Spleen (tissue), 11 donors: ENCODE measurements at regions not wholly inside any gene's neighbourhood (a gene's known extent, or its start where the extent isn't known, plus 50 kb on each side); places are given as distances from the start of the nearest gene placed in this dataset.

ENCODE experiments used
- DNase-seq: peaks from one replicate; pipeline ENCODE4 v3.0.0-alpha.2; 2020
- H3K27ac ChIP-seq, 8 donors: fragments of 200-600 bp; sonication (generic) in 7 of 8; 1 replicate in 4 of 8; 2 replicates in 4 of 8; pipeline versions ENCODE4 v1.5.0 to v1.8.0; 2016 to 2021; ENCODE audit warnings: inconsistent platforms in 4 of 8, mild to moderate bottlenecking in 4 of 8, moderate library complexity in 1 of 8
- H3K27me3 ChIP-seq, 7 donors: fragments of 200-600 bp; sonication (generic) in 6 of 7; replicated peaks in 1 of 7; 1 replicate in 4 of 7; 2 replicates in 3 of 7; pipeline versions ENCODE4 v1.5.0 to v1.8.0; 2016 to 2021; ENCODE audit warnings: inconsistent platforms in 3 of 7, mild to moderate bottlenecking in 1 of 7
- H3K36me3 ChIP-seq, 6 donors: fragments of 200-600 bp; sonication (generic) in 5 of 6; 1 replicate in 4 of 6; 2 replicates in 2 of 6; pipeline versions ENCODE4 v1.5.0 to v1.8.0; 2016 to 2021; ENCODE audit warnings: inconsistent platforms in 2 of 6
- H3K4me1 ChIP-seq, 6 donors: fragments of 200-600 bp; sonication (generic) in 5 of 6; 1 replicate in 3 of 6; 2 replicates in 3 of 6; pipeline versions ENCODE4 v1.5.0 to v1.8.0; 2016 to 2021; ENCODE audit warnings: inconsistent platforms in 3 of 6
- H3K4me3 ChIP-seq, 8 donors: fragments of 200-600 bp; sonication (generic) in 7 of 8; 1 replicate in 4 of 8; 2 replicates in 4 of 8; pipeline versions ENCODE4 v1.5.0 to v1.8.0; 2016 to 2021; ENCODE audit warnings: inconsistent platforms in 4 of 8, mild to moderate bottlenecking in 4 of 8, moderate library complexity in 2 of 8
- H3K9me3 ChIP-seq, 8 donors: fragments of 200-600 bp; sonication (generic) in 7 of 8; 1 replicate in 4 of 8; 2 replicates in 4 of 8; pipeline versions ENCODE4 v1.5.0 to v1.8.0; 2016 to 2021; ENCODE audit warnings: inconsistent platforms in 4 of 8
- POLR2A ChIP-seq, 3 donors: fragments of 450-650 bp; IDR thresholded peaks; one replicate each; pipeline ENCODE4 v1.5.1; 2017; ENCODE audit warnings: antibody characterized with exemption in 3 of 3, mild to moderate bottlenecking in 1 of 3
- POLR2AphosphoS5 ChIP-seq, 3 donors: sonication (generic); formaldehyde crosslinking; IDR thresholded peaks; one replicate each; pipeline ENCODE4 v1.5.1; 2017; ENCODE audit warnings: antibody characterized with exemption in 3 of 3
- WGBS, 5 donors: extraction: QIAGEN DNeasy Blood & Tissue Kit in 3 of 5; methylation state at CpG; one replicate each; pipeline versions ENCODE4 v1.1.5 to v1.1.7; 2013 to 2018; 5-methylcytosine and 5-hydroxymethylcytosine counted together
- intact Hi-C: fragments of 100-400 bp; cut with DNase I; formaldehyde crosslinking; loops from one replicate; pipeline ENCODE4 v1.15.0; 2023; ENCODE audit warnings: low total_unique reads
- TF ChIP-seq, protein P1 (sequence below), 11 experiments: fragments of 200-600 bp in 7 of 11; fragments of 450-650 bp in 4 of 11; sonication (generic) in 4 of 11; IDR thresholded peaks in 8 of 11; conservative IDR thresholded peaks in 3 of 11; 1 replicate in 7 of 11; 2 replicates in 4 of 11; pipeline versions ENCODE4 v1.4.0 to v1.8.0; 2016 to 2021; ENCODE audit warnings: antibody characterized with exemption in 11 of 11, inconsistent platforms in 4 of 11, mild to moderate bottlenecking in 1 of 11
- donor health status: healthy with polysubstance abuse.
- donor health status: DM: no; HTN: no; CAD: no; lungs with moderate emphysema.
- donor health status: DM: no; HTN: no; CAD: no.
- donor health status: Bipolar disorder and iron deficiency.
- donor health status: healthy.
- donor health status: DM: no; HTN: no; CAD: no.
- donor health status: DM: yes; HTN: yes; CAD: no.

DNA sequence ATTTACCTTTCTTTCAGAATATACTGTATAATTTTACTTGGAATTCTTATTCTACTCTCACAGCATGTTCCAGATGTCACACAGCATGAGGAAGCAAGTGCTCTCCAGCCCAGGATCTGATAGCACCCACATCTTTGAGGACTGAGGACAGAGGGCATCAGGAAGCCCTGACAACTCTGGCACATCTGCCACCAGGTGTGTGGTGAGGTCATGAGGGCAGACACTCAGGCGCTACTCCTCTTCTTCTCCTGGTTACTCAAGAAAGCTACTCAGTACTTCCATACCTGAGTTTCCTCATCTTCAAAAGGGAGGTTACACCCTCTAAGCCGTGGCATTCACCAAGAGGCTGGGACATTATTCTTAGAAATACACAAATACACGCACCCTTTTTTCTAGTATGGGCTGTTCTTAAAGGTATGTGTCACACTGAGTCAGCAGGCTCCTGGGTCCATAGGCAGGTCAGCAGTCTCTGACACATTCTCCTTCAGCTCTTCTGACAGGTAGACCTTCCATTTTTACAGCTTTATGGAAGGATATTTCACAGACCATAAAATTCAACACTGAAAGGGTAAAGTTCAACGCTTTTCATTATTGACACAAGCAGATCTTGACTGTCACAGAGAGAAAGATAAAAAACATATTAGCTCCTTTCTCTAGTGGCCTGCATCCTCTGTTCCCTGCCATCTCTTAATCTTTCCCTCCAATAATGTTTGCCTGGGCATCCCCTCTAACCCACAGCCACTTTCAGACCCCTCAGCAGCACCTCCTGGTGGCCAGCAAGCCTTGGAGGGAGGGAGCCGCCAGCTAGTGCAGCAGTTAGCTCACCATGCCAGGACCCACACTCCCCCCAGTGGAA, 103.2 kb upstream of the TJP1 start:
- Histone ChIP-seq H3K4me3 (no peak overlapping the region), H3K4me1 (peaks cover 0 to 14% (median 0%) of the 10 kb centered on the region in 6 donors), H3K9me3 (no peaks in the 10 kb centered on the region), H3K27me3 (peaks cover 0 to 30% (median 0%) of the 10 kb centered on the region in 7 donors), H3K36me3 (no peaks in the 10 kb centered on the region), H3K27ac (peak overlapping the region in 1 of 8 donors; percentile 9)
- intact Hi-C loops = loop anchor here (5.0 kb wide), 1 partner anchor 178 kb away; no protein-coding TSS in a partner anchor
- no peak for TF ChIP-seq POLR2A (IDR thresholded peaks at IDR 0.05)
- TF ChIP-seq, protein P1, sequence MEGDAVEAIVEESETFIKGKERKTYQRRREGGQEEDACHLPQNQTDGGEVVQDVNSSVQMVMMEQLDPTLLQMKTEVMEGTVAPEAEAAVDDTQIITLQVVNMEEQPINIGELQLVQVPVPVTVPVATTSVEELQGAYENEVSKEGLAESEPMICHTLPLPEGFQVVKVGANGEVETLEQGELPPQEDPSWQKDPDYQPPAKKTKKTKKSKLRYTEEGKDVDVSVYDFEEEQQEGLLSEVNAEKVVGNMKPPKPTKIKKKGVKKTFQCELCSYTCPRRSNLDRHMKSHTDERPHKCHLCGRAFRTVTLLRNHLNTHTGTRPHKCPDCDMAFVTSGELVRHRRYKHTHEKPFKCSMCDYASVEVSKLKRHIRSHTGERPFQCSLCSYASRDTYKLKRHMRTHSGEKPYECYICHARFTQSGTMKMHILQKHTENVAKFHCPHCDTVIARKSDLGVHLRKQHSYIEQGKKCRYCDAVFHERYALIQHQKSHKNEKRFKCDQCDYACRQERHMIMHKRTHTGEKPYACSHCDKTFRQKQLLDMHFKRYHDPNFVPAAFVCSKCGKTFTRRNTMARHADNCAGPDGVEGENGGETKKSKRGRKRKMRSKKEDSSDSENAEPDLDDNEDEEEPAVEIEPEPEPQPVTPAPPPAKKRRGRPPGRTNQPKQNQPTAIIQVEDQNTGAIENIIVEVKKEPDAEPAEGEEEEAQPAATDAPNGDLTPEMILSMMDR (IDR thresholded peaks at IDR 0.05 in 8 of 11, conservative IDR thresholded peaks at IDR 0.05 in 3 of 11) = peak; percentile 36 to 87 (median 72)
- TF ChIP-seq POLR2AphosphoS5 (IDR thresholded peaks at IDR 0.05) = peak; percentile 24 to 61 (median 59)
- WGBS, 5 donors = 54 to 71% (median 62%) methylated on average over 5 of the region's 5 CpGs
- no peak for DNase-seq

DNA sequence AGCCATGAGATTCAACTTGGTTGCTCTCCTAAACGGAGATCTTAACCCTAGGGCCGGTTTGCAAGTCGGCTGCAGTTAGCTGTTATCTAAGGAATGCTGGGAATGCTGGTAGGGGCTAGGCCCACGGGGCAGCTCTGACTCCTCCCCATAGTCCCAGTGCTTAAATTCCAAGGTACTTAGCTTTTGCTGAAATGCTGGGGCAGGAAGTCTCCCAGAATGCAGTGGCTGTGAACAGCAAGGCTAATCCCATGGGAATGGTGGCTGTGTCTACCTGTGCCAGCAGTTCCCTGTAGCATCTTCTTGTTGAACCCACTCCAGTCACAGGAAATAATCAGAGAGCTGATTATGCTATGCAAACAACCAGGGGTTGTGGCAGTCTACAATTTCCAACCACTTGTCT, 102.5 kb upstream of the TJP1 start:
- Histone ChIP-seq H3K36me3 (no peaks in the 10 kb centered on the region), H3K4me3 (no peak overlapping the region), H3K4me1 (peaks cover 0 to 14% (median 0%) of the 10 kb centered on the region in 6 donors), H3K27me3 (peaks cover 0 to 32% (median 0%) of the 10 kb centered on the region in 7 donors), H3K9me3 (no peaks in the 10 kb centered on the region), H3K27ac (peak overlapping the region in 1 of 8 donors; percentile 9)
- intact Hi-C loops = loop anchor here (5.0 kb wide), 1 partner anchor 177 kb away; no protein-coding TSS in a partner anchor
- TF ChIP-seq POLR2A (IDR thresholded peaks at IDR 0.05) = no peak
- TF ChIP-seq, protein P1 (IDR thresholded peaks at IDR 0.05 in 8 of 11, conservative IDR thresholded peaks at IDR 0.05 in 3 of 11) = no peak
- TF ChIP-seq POLR2AphosphoS5 (IDR thresholded peaks at IDR 0.05) = no peak
- no peak for DNase-seq
- WGBS, 5 donors = 22 to 46% (median 32%) methylated on average over 3 to 4 of the region's 4 CpGs

DNA sequence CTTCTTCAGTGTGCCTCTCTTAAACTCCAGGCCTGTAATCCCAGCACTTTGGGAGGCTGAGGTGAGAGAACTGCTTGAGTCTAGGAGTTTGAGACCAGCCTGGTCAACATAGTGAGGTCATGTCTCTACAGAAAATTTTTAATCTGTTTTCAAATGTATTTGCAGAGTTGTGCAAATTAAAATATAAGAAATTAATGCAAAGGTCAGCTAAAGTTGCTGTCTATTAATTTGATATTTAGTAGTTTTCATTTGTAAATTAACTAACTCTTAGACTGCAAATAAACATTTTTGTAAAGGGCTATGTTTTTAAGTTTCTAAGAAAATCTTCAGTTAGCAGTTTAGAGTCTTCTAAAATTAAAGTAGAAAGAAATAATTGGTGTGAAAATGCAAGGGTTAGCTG, 99.9 kb upstream of the TJP1 start:
- no peak overlapping the region for H3K27ac ChIP-seq
- no peak overlapping the region for H3K4me3 ChIP-seq
- H3K27me3 ChIP-seq = peaks cover 0 to 39% (median 0%) of the 10 kb centered on the region in 7 donors
- H3K36me3 ChIP-seq = no peaks in the 10 kb centered on the region
- intact Hi-C loops = no loop called here
- TF ChIP-seq POLR2AphosphoS5 (IDR thresholded peaks at IDR 0.05) = no peak
- no peak for TF ChIP-seq POLR2A (IDR thresholded peaks at IDR 0.05)
- TF ChIP-seq, protein P1 (IDR thresholded peaks at IDR 0.05 in 8 of 11, conservative IDR thresholded peaks at IDR 0.05 in 3 of 11) = no peak
- peaks cover 0 to 14% (median 0%) of the 10 kb centered on the region in 6 donors for H3K4me1 ChIP-seq
- no peaks in the 10 kb centered on the region for H3K9me3 ChIP-seq
- DNase-seq = no peak

DNA sequence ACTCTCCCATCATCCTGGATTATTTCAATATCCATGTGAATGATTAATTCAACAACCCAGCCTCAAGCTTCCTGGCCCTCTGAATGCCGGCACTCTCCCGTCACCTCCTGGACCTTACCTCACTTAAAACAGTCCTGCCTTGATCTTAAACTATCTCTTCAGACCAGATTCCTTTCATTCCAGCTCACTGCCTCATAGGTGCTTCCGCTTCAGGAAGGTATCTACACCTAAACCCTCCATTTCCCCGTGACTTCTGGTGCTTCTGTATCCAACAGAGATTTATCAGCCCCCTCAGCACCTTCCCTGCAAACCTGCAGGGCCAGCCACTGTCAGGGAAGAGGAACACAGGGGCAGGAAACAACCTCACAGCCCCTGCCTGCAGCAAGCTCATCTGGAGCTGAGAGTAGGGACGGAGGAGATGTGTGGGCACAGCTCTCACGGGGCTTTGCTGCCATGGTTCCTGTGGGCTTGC, 98.9 kb upstream of the TJP1 start:
- Histone ChIP-seq H3K4me3 (no peak overlapping the region), H3K9me3 (no peaks in the 10 kb centered on the region), H3K27me3 (peaks cover 0 to 39% (median 0%) of the 10 kb centered on the region in 7 donors), H3K27ac (no peak overlapping the region), H3K4me1 (peaks cover 0 to 14% (median 0%) of the 10 kb centered on the region in 6 donors), H3K36me3 (no peaks in the 10 kb centered on the region)
- 47 to 56% (median 52%) methylated on average over 6 of the region's 6 CpGs for WGBS, 5 donors
- no peak for DNase-seq
- intact Hi-C loops = no loop called here
- TF ChIP-seq POLR2A (IDR thresholded peaks at IDR 0.05) (no peak), POLR2AphosphoS5 (IDR thresholded peaks at IDR 0.05) (no peak)
- TF ChIP-seq, protein P1 (IDR thresholded peaks at IDR 0.05 in 8 of 11, conservative IDR thresholded peaks at IDR 0.05 in 3 of 11) = no peak
